ENCODE measurements at regions not wholly inside any gene's neighbourhood (a gene's known extent, or its start where the extent isn't known, plus 50 kb on each side); places are given as distances from the start of the nearest gene placed in this dataset.

DNA sequence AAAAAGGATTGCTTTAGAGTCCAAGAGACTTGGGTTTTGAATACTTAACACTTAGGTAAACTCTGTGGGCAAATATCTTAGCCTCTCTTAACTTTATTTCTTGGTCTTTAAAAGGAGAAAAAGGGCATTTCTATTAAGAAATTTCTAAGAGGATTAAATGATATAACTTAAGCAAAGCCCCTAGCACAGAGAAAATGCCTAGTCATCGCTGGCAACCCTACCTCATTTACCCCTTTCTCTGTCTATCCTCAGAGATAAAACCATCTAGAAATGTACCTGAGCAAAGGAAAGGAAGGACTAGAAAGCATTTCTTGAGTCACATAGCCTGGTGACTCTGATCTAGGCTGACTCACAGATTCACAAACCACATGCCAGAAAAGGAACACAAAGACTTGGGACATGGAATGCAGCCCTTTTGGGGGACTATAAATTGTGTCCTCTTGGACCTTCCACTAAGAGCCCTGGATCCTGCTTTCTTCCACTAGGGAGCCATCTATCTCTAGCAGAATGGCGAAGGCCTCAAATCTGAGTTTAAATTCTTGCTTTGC, 120.6 kb downstream of the FOXD1 start:
- no peak overlapping the region for H4K8ac ChIP-seq (ENCODE audit: low read depth in 2 of 2, low read length in 2 of 2)
- BruUV-seq (replicated peaks) = no TSS peak
- no peak overlapping the region for H3K4ac ChIP-seq (ENCODE audit: low read depth, low read length)
- ChIA-PET CTCF (no interaction called here), POLR2A (ENCODE audit: unreplicated experiment) (no interaction called here)
- H3K27ac ChIP-seq (ENCODE audit: insufficient read depth, low read length) = no peak overlapping the region
- H3K9me3 ChIP-seq (ENCODE audit: control insufficient read depth, insufficient read depth, low read length) = peaks cover 5% of the 10 kb centered on the region
- H3K9me1 ChIP-seq (ENCODE audit: insufficient read depth, low read length) = no peaks in the 10 kb centered on the region; the same call in 1 of the 2 replicates
- no peak overlapping the region for H3K23ac ChIP-seq (ENCODE audit: low read depth, low read length)
- H4K91ac ChIP-seq (ENCODE audit: insufficient read depth, low read depth, low read length) = no peak overlapping the region
- peak overlapping the region; percentile 18; the same call in 1 of the 2 replicates for H2BK120ac ChIP-seq (ENCODE audit: low read depth, low read length)
- no peak overlapping the region for H2BK5ac ChIP-seq (ENCODE audit: low read depth, low read length, poor library complexity, severe bottlenecking)
- no peak for ATAC-seq (ENCODE audit: low read depth)
- peaks cover 3% of the 10 kb centered on the region; the same call in 1 of the 2 replicates for H3K4me1 ChIP-seq (ENCODE audit: control insufficient read depth, insufficient read depth, low read length)
- peak overlapping the region; percentile 69; the same call in 1 of the 2 replicates for H2BK20ac ChIP-seq (ENCODE audit: low read depth, low read length)
- no peaks in the 10 kb centered on the region for H4K20me1 ChIP-seq (ENCODE audit: insufficient read depth, low read length)
- H3K56ac ChIP-seq (ENCODE audit: extremely low read depth, insufficient read depth, low read length) = no peak overlapping the region
- no peak overlapping the region for H3K14ac ChIP-seq (replicated peaks; ENCODE audit: low read depth, low read length)
- H2AK5ac ChIP-seq (ENCODE audit: low read depth, low read length) = no peak overlapping the region
- peak overlapping the region; percentile 1; the same call in 1 of the 2 replicates for H3K4me2 ChIP-seq (ENCODE audit: low read depth, low read length)
- no peak overlapping the region for H3K9ac ChIP-seq (ENCODE audit: low read depth, low read length)
- intact Hi-C loops (cut with micrococcal nuclease) = no loop called here
- H2BK15ac ChIP-seq (ENCODE audit: low read depth, low read length) = 0 out of 3 replicates have a peak overlapping the region, but pooled peaks have one; percentile 55
- H3K4me3 ChIP-seq (ENCODE audit: insufficient read depth, low read depth, low read length) = no peak overlapping the region
- no peaks in the 10 kb centered on the region for H3K79me1 ChIP-seq (ENCODE audit: low read depth in 1 of 2, low read length in 2 of 2)
- no peak overlapping the region for H2AFZ ChIP-seq (replicated peaks; ENCODE audit: low read length, poor library complexity)
- in situ Hi-C loops (cut with MboI; ENCODE audit: low sequenced_read_pairs) = no loop called here
- no peaks in the 10 kb centered on the region for H3K36me3 ChIP-seq (ENCODE audit: control insufficient read depth, insufficient read depth, low read length)
- TF ChIP-seq RAD21 (IDR thresholded peaks at IDR 0.05; ENCODE audit: low read length) (no peak), NFE2L2 (IDR thresholded peaks at IDR 0.05; ENCODE audit: low read depth, low read length) (peak; percentile 83), CHD1 (IDR thresholded peaks at IDR 0.05; ENCODE audit: low read depth, low read length) (no peak), FOS (IDR thresholded peaks at IDR 0.05; ENCODE audit: low read depth, low read length) (0 out of 2 replicates have a peak, but pooled peaks have one; percentile 21), SMC3 (IDR thresholded peaks at IDR 0.05; ENCODE audit: low read depth, low read length) (no peak), MXI1 (IDR thresholded peaks at IDR 0.05; ENCODE audit: borderline replicate concordance, low read depth, low read length) (no peak)
- TF ChIP-seq, protein P1, sequence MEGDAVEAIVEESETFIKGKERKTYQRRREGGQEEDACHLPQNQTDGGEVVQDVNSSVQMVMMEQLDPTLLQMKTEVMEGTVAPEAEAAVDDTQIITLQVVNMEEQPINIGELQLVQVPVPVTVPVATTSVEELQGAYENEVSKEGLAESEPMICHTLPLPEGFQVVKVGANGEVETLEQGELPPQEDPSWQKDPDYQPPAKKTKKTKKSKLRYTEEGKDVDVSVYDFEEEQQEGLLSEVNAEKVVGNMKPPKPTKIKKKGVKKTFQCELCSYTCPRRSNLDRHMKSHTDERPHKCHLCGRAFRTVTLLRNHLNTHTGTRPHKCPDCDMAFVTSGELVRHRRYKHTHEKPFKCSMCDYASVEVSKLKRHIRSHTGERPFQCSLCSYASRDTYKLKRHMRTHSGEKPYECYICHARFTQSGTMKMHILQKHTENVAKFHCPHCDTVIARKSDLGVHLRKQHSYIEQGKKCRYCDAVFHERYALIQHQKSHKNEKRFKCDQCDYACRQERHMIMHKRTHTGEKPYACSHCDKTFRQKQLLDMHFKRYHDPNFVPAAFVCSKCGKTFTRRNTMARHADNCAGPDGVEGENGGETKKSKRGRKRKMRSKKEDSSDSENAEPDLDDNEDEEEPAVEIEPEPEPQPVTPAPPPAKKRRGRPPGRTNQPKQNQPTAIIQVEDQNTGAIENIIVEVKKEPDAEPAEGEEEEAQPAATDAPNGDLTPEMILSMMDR (conservative IDR thresholded peaks at IDR 0.05; ENCODE audit: low read depth, low read length) = no peak
- H3K18ac ChIP-seq (ENCODE audit: low read depth, low read length) = no peak overlapping the region
- dilution Hi-C loops (cut with HindIII; ENCODE audit: low sequenced_read_pairs, unreplicated experiment) = no loop called here
- DNase-seq = peak; percentile 59
- WGBS, 2 experiments (ENCODE audit: extremely low coverage in 2 of 2, insufficient read length in 1 of 2) = no CpG with 5 or more reads among the region's 2 CpGs
- no peaks in the 10 kb centered on the region for H3K27me3 ChIP-seq (ENCODE audit: control insufficient read depth, insufficient read depth, low read length)
- H2AK9ac ChIP-seq (replicated peaks; ENCODE audit: low read depth, low read length, poor library complexity) = no peak overlapping the region
- no peak overlapping the region for H4K5ac ChIP-seq (ENCODE audit: low read depth, low read length)

Measured in IMR-90 (cell line).